ENCODE measurements at regions not wholly inside any gene's neighbourhood (a gene's known extent, or its start where the extent isn't known, plus 50 kb on each side); places are given as distances from the start of the nearest gene placed in this dataset.

DNA sequence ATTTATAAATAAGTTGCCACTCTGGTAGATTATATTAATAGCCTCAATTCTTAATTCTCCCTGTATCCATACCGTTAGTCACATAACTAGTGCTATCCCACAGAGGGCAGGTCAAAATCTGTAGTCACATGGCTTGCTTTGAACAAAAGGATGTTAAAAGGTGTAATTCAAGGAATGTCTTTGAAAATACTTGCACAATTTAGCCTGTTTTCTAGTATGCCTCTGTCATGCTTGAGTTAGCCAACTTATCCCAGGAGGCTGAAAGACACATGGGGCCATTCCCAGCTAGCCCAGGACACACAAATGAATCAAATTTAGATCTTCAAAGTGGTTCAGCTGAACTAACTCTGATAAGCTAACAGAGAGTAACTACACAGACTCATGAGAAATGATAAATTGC is 758.5 kb upstream of the NEGR1 start:
- H3K4me3 ChIP-seq, result no peak overlapping the region
- H3K9me3 ChIP-seq, result no peaks in the 10 kb centered on the region
- intact Hi-C loops (cut with DNase I, micrococcal nuclease), result no loop called here
- no peaks in the 10 kb centered on the region for H3K36me3 ChIP-seq (ENCODE audit: low read depth)
- ATAC-seq, result no peak
- DNase-seq, result no peak
- no peaks in the 10 kb centered on the region for H3K4me1 ChIP-seq (ENCODE audit: low read depth)
- TF ChIP-seq CTCF (IDR thresholded peaks at IDR 0.05), result no peak

DNA sequence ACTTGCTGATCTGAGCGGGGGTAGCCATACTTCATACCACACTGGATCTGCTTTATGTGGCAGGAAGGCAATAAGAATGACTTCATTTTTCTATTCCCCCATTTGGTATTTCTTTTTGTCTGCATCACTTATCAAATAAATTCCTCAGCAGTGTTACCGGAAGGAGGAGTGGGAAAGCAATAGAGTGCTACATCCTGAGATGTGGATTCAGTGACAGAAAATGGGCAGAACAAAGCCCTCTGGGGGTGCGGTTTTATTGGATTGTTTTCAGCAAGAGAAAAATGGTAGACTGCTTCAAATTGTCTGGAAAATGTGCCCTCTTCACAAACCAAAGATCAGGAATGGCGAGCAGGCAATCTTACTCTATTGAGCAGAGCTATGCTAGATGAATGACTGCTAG is 751.9 kb upstream of the NEGR1 start:
- ATAC-seq (no peak), DNase-seq (no peak)
- H3K4me1 ChIP-seq (ENCODE audit: low read depth), result no peaks in the 10 kb centered on the region
- no peak overlapping the region for H3K4me3 ChIP-seq
- intact Hi-C loops (cut with DNase I, micrococcal nuclease), result no loop called here
- no peaks in the 10 kb centered on the region for H3K36me3 ChIP-seq (ENCODE audit: low read depth)
- no peak for TF ChIP-seq CTCF (IDR thresholded peaks at IDR 0.05)
- H3K9me3 ChIP-seq, result no peaks in the 10 kb centered on the region

GRCh38 chr1:73033640-73034039 is 751.3 kb upstream of the NEGR1 start:
- Histone ChIP-seq H3K9me3 (no peaks in the 10 kb centered on the region), H3K4me1 (ENCODE audit: low read depth) (no peaks in the 10 kb centered on the region), H3K36me3 (ENCODE audit: low read depth) (no peaks in the 10 kb centered on the region), H3K4me3 (no peak overlapping the region)
- DNase-seq, result no peak
- intact Hi-C loops (cut with DNase I, micrococcal nuclease), result no loop called here
- TF ChIP-seq CTCF (IDR thresholded peaks at IDR 0.05), result no peak
- ATAC-seq, result no peak

GRCh38 chr1:73029571-73029970 is 747.2 kb upstream of the NEGR1 start:
- Histone ChIP-seq H3K36me3 (ENCODE audit: low read depth) (no peaks in the 10 kb centered on the region), H3K4me3 (no peak overlapping the region), H3K4me1 (ENCODE audit: low read depth) (no peaks in the 10 kb centered on the region), H3K9me3 (no peaks in the 10 kb centered on the region)
- intact Hi-C loops (cut with DNase I, micrococcal nuclease), result no loop called here
- no peak for TF ChIP-seq CTCF (IDR thresholded peaks at IDR 0.05)
- ATAC-seq (no peak), DNase-seq (no peak)

- H3K36me3 ChIP-seq (ENCODE audit: low read depth), result no peaks in the 10 kb centered on the region
- H3K4me3 ChIP-seq, result no peak overlapping the region
- ATAC-seq (no peak), DNase-seq (no peak)
- intact Hi-C loops (cut with DNase I, micrococcal nuclease), result no loop called here
- H3K4me1 ChIP-seq (ENCODE audit: low read depth), result no peaks in the 10 kb centered on the region
- H3K9me3 ChIP-seq, result no peaks in the 10 kb centered on the region
- no peak for TF ChIP-seq CTCF (IDR thresholded peaks at IDR 0.05)
Measured at GRCh38 chr1:73026114-73026513, 743.8 kb upstream of the NEGR1 start.

GRCh38 chr1:73009938-73010337 is 727.6 kb upstream of the NEGR1 start:
- ATAC-seq, result no peak
- no peak for DNase-seq

More at GRCh38 chr1:73009938-73010337, 727.6 kb upstream of the NEGR1 start:
- intact Hi-C loops (cut with DNase I, micrococcal nuclease), result no loop called here
- Histone ChIP-seq H3K4me1 (ENCODE audit: low read depth) (no peaks in the 10 kb centered on the region), H3K9me3 (no peaks in the 10 kb centered on the region), H3K4me3 (no peak overlapping the region), H3K36me3 (ENCODE audit: low read depth) (no peaks in the 10 kb centered on the region)
- no peak for TF ChIP-seq CTCF (IDR thresholded peaks at IDR 0.05)
